HUDEP-2 (cell line): ENCODE measurements at regions not wholly inside any gene's neighbourhood (a gene's known extent, or its start where the extent isn't known, plus 50 kb on each side); places are given as distances from the start of the nearest gene placed in this dataset.

ENCODE experiments used
- DNase-seq, 76 experiments: peaks; one replicate each; lab custom pipeline; 2025; ENCODE audit not compliant: unreplicated experiment in 76 of 76; lab: John Stamatoyannopoulos, UW

DNA sequence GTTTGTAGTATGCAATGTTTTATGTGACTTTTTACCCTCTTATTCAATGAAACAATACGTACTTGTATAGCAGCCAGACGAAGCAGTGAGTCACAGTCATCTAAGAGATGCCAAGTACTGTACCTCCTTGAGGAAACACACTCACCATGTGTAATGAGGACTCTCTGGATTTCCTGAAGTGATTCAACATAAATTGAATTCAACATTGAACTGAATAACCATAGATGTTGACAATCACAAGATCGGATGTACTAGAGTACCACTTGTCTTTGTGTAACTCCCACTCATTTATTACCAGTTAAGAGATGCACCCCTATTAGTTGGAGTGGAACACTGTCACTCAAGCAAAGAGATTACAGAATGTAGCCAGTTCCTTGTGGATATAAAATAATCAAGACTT, 175.2 kb upstream of the HMGA2 start:
- DNase-seq, result no peak

DNA sequence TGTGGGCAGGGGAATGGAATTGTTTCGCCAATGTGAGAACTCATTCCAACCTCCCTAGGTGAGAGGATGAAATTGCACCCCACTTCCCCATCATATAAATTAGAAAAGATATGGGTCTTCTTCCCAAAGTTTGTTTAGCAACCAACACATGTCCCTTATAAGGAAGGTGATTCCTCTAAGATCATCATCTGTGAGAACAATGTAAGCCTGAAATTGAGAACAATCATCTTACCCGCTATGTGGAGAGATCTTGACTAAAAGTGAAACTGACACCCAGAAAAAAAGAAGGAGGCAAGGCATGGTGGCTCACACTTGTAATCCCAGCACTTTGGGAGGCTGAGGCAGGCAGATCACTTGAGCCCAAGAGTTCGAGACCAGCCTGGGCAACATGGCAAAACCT, 173.2 kb upstream of the HMGA2 start:
- no peak for DNase-seq

DNA sequence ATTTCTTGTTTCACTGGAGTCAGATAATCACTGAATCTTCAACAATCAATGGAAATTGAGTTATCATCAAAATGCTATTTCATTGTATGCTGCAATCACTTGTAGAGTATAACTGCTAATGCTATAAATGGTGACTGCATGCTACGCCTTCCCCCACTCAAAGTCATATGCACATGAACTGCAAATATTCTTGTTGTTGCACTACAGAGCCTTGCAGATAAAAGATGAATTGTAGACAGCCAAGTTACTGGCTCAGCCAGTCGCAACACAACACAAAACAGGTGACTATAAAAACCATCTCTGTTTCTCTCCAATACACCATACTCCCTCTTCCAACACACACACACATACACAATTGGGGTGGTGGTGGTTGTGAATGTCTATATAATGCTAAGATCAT, 171.0 kb upstream of the HMGA2 start:
- no peak for DNase-seq

DNA sequence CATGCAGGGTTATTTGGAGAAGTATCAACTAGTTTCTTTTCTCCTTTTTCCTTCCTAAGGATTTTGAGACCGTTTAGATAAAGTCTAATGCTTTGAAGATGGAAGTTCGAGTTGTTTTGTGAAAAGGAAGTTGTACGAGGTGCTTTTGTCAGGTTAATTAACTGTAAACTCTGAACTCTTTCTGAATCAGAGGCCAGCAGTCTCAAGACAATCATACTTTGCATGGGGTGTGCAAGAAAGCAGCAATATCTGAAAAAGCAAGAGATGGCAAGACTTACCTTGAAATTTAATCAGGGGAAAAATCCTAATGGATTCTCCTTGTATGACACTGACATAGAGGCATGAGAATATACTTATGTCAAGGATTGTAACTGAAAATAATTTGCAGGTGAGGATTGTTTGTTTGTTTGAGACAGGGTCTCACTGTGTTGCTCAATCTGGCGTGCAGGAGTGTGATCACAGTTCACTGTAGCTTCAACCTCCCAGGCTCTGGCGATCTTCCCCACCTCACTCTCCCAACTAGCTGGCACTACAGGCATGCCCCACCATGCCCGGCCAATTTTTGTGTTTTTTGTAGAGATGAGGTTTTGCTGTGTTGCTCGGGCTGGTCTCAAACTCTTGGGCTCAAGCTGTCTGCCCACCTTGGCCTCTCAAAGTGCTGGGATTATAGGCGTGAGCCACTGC, 170.2 kb upstream of the HMGA2 start:
- DNase-seq, result no peak

DNA sequence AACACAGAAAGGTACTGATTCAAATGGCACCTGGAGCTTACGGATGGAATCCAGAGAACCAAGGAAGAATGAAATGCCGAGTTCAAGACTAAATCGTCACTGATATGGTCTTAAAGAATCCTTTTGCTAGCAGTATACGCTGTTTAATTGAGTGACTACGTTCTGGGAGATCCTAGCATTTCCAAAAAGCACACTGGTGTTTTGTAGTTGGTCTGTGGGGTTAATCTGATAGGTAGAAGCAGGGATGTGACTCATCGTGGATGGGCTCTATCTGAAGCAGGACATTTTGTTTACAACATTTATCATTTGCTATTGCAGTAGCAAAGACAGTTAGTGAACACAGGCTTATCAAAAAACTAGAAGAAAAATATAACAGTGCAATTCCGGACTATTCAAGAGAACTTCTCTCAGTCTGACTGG, 169.2 kb upstream of the HMGA2 start:
- peak in 3 of 76 experiments; percentile 9 to 17 (median 16) for DNase-seq

DNA sequence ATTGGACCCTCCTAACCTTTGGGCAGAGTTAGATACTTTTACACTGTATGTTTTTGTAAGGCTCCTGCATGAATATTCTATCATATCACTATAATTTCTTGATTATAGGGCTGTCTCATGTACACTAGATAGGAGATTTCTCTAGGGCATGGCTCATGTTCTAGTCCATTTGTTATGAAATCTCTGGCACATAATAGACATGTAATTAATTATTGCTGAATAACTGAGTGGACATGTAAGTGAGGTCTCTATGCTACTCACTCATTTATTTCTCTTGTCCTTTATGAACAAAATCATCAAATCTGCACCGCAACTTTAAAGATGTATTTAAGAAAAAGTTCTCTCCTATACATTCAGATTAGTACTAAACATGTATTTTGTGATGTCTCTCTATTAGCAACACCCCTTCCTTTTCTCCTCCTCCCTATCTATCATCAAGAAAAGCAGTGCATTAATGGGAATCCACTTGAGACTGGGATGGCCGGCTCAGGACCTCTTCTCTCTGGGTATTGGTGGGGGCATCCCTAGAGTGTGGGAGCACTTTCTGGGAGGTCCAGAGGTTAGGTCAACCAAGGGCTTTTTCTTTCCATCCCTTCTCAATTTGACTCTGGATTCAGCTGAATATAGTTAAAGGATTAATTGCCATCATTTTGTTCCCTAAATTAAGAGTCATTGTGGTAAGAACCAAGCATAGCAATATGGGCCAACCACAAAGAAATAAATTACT, 168.0 kb upstream of the HMGA2 start:
- DNase-seq, result no peak

DNA sequence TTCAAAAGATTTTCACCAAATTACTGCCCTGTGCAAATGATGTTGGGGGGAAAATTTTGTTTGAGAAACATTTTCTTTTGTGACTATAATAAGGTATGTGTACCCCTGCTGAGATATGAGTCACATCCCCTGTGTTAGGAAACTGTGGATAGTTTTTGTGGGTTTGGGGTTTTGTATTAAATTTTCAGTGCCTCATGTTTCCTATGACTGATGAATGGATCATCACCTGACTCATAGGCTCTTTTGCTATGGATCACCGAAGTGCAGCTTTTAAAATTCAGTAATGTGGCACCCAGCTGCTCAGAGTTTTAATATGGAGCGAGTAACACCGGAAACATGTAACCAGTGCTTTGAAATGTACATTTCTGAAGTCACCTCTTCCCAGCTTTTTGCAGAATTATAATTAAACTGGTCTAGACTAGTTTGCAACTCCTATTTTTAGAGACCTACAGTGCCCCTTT, 167.4 kb upstream of the HMGA2 start:
- DNase-seq, result no peak

DNA sequence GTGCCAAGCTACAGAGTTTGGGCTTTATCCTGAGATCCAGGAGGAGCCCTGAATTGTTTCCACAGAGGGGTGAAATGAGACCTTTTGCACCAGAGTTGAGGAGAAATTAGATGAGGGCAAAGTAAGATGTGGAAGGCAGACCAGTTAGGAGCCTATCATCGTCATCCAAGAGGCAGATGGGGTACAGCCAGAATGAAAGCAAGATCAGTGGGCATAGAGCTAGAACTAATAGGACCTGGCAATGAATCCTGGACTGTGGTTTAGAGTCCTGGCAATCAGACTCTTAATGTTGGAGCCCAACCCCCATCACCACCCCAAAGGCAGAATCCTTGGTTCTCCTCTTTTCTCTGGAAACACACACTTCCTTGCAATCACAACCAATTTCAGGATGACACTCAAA, 166.6 kb upstream of the HMGA2 start:
- no peak for DNase-seq

DNA sequence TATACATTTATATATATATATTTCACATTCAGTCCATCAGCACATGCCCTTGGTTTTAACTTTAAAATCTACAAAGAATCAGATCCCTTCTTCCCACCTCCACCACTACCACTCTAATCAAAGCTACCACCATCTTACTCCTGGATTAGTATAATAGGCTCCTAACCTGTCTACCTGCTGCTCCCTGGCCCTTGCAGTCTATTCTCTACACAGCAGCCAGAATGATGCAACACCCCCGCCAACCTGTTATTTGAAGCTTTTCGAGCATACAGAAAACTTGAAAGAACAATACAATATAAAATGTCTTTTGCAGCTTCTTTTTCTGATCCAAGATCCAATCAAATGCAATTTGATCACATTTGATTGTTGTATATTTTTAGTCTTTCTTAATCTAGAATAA, 165.9 kb upstream of the HMGA2 start:
- DNase-seq, result no peak

DNA sequence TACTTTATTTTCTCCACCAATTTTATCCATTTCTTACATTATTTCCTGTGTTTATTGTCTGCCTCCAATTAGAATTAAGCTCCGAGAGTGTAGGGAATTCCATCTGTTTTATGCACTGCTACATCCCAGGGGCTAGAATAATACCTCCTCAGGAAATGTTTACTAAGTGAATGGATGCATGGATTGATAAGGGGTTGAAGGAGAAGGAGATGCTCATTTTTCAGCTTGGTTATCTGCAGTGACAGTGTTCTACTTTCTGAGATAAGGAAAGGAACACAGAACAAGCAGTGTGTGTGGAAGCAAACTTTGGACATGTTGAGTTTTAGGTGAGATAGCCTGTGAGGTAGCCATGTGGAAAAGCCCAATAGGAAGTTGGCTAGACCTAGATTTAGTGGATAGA, 164.6 kb upstream of the HMGA2 start:
- no peak for DNase-seq

DNA sequence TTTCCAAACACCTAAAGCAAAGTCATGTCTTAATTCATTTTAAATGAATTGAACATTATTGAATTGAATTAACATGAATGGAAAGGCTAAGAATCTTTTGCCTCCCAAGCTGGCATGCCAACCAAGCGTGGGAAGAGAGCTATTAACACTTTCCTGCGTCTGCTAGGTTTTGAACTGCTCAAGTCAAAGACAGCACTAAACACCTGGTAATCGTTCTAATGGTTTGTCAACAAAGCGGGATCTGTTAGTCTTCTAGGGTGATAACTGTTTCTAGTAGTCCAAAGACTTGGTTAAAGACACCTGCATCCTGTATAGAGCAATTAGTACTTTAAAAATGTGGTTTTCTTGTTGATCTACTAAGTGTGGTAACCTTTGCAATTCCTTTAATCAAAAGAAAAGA, 164.2 kb upstream of the HMGA2 start:
- DNase-seq, result no peak

DNA sequence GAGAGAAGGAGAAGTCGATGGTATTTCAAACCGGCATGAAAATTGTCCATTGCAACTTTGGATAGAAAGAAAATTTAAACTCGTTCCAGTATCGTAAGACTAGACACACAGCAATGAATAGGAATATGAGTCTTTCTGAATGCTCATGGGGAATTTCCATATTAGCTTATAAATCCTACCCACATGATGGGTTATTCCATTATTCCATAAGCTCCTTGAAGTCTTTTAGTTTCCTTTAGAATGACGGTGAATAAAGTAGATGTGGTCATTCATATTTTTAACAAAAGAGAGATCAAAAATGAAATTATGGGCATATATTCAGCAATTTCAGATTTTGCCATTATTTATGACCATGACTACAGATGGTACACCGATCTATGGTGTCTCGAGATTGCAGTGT, 163.4 kb upstream of the HMGA2 start:
- DNase-seq, result no peak

DNA sequence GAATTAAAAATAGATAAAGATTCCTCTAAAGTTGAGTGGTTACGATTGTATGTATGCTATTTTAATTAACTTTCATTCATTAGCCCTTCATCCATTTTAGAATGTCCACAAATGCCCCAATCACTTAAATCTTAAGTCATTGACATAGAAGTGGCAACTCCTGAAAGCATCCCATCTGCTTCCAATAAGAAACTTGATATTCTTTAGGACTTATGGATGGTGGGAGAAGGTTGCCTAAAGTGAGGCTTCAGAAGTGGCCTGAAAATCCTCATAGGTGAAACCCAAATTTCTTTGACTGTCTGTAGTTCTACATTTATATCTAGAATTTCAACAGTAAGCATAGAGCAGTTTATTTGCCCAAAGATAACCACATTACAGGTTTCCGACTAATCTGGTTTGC, 161.7 kb upstream of the HMGA2 start:
- DNase-seq, result no peak

DNA sequence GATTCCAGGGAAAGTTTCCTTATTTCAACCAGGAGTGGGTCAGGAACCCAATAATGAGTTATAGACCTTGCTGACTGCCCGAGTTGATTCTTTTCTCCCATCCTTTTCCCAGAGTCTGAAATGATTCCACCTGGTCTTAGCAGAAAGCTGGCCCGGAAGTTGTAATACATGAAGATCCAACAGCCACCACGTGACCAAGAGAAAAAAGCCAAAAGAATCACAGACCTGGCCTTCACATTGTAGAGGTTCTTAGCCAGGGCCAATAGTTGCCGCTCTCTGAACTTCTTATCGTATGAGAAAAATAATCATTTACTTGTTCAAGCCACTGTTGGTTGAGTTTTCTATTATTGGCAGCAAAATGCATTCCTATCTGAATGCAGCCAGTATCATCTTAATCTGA, 161.2 kb upstream of the HMGA2 start:
- no peak for DNase-seq

DNA sequence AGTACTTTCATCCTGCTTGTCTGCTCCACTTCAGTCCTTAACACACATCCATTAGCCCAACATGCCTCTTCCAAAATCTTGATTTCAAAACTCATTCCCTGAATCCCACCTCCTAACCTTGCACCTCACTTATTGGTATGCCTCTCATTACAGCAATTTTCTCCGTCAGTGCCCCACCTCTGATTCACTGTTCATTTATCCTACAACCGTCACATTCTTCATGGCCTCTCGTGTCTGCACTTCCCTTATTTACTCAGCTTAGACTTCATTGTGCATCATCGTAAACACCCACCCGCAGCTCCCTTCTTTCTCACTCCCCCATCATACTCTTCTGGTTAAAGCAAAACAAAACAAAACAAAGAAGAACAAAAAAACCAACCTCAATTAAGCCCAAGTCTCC, 160.6 kb upstream of the HMGA2 start:
- DNase-seq, result no peak

DNA sequence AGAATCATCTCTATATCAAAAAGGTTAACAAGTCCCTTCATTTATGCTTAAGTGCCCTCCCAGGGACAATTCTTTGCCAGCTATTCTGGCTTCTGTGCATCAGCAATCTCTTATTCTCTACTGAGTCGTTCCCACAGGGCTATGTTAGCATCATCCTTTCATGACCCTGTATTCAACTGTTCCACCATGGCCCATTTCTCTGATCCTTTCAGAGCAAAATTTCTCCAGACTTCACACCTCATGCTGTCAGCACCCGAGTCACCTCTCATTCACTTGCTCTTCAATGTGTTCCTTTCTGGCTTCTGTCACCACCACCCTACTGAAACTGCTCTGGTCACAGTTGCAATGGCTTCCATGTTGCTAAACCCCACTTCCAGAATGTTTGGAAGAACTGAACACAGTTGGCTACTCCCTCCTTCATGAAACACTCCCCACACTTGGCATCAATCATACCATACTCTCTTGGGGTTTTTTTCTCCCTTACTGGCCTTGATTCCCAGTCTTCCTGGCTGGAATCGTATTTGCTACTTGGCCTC, 159.5 kb upstream of the HMGA2 start:
- no peak for DNase-seq

DNA sequence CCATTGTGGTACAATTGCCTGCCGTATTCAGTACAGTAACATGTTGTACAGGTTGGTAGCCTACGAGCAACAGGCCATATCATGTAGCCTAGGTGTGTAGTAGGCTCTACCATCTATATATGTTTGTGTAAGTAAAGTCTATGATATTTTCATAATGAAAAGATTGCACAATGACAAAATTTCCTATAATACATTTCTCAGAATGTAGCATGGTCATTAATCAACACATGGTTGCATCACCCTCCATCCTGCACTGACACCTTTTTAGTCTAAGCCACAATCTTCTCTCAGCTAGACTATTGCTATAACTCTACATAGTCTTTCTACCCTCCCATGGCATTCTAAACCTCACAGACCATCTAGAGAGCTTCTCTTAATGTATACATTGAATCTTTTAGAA, 158.5 kb upstream of the HMGA2 start:
- DNase-seq, result no peak

DNA sequence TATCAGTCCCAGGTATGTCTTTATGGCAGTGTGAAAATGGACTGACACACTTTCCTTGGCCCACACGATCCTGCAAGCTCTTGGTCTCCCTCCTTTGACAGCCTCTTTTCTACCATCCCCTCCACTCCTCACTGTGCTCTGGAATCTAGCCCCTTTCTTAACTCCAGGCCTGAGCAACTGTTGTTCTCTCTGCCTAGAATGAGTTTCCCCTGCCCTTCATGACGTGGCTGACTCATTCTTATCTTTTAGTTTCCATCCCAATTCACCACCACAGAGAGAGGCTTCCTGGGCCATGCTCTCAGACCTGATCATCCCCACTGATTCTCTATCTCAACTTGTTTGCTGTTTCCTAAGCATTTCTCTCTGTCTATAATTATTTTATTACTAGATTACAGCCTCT, 157.4 kb upstream of the HMGA2 start:
- DNase-seq, result peak in 12 of 76 experiments; percentile 1 to 45 (median 23)

DNA sequence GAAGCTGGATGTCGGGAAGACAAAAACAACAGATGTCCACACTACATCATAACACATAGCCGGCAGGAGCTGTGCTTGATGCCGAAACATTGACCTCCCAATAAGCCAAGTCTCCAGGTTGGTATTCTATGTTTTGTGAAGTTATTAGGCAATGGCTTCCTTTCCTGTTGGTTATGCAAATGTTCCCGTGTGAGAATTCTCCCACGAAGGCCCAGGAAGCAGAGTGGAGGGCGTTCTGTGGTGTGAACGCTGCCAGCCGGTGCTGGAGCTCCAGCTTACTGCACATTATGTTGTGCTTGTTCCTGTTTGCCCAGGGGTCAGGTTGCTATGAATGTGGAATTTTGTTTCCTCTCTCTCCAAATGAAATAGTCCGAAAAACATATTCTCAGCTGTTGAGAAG, 156.4 kb upstream of the HMGA2 start:
- DNase-seq, result no peak

DNA sequence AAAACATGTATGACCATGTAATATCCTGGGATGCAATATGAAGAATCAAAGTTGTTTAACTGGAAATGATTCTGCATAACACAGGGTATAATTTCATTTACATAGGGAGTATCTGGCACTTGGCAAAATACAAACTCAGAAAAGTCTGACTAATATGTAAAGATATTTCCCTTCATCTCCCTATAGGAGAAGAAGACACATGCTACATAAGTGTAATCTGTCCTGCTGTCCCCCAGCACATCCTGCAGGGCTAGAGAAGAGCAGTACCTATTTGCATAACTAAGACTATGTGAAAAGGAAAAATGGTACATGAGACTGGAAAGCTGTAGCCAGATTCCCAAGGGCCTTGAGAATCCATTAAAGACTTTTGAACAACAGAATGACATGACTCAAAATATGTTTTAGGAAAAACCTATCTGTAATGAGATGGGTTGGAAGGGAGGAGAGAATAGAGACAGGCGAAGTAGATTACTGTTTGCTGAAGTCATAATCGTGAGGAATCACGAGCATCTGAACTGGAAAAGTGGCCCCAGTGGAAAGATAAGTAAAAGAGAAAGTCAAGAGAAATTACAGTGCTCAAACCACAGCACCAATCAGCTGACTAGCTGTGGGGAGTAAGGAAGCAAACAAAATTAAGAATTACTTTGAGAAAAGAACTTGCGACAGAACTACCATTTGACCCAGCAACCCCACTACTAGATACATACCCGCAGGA, 155.1 kb upstream of the HMGA2 start:
- no peak for DNase-seq

DNA sequence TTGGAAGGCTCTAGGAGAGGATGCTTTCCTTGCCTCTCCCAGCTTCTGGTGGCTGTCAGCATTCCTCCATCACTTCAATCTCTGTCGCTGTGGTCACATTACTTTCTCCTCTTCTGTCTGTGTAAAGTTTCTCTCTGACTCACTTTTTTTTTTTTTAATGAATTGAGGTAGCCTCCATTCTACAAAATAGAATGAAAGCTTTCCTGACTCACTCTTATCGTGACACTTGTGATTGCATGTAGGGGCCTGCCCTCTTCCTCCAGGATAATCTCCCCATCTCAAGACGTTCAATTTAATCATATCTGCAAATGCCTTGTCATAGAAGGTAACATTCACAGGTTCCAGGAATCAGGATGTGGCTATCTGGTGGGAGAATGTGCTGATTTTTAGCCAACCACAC, 153.5 kb upstream of the HMGA2 start:
- DNase-seq, result no peak

DNA sequence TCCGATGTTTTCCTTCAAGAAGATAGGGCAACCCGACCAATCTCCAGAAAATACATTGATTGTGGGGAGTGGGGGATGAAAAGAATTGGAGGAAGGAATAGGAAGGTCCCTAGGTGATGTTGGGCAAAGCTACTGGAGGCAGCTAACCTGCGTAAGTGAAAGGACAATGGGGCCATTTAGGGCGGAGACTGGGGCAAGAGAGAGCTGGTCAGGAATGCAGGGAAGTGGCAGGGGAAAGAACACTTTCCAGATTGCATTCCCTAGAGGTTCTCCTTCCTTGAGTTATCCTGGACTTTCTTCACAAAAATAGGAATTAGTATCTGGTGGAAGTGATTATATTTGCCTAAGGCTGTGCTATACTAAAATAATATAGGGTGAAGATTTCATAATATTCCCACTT, 151.8 kb upstream of the HMGA2 start:
- DNase-seq, result no peak
